Transverse colon (tissue), 4 donors: ENCODE measurements at regions not wholly inside any gene's neighbourhood (a gene's known extent, or its start where the extent isn't known, plus 50 kb on each side); places are given as distances from the start of the nearest gene placed in this dataset.

Source experiments
- CTCF ChIP-seq, 5 experiments: fragments of 200-600 bp in 3 of 5; fragments of 450-650 bp in 2 of 5; sonication (generic) in 3 of 5; IDR thresholded peaks; 1 replicate in 2 of 5; 2 replicates in 3 of 5; pipeline ENCODE4 v1.5.1; 2016 to 2017; ENCODE audit warnings: antibody characterized with exemption in 5 of 5, inconsistent platforms in 3 of 5, mild to moderate bottlenecking in 2 of 5, moderate library complexity in 1 of 5
- EP300 ChIP-seq: sonication (generic); formaldehyde crosslinking; IDR thresholded peaks from one replicate; pipeline ENCODE4 v1.6.1; 2017; ENCODE audit warnings: antibody characterized with exemption, low read depth
- POLR2A ChIP-seq: fragments of 450-650 bp; IDR thresholded peaks from one replicate; pipeline ENCODE4 v1.6.1; 2016; ENCODE audit warnings: antibody characterized with exemption, mild to moderate bottlenecking, moderate library complexity
- POLR2AphosphoS5 ChIP-seq, 3 donors: sonication (generic); formaldehyde crosslinking; IDR thresholded peaks; one replicate each; pipeline ENCODE4 v1.6.1; 2016; ENCODE audit warnings: antibody characterized with exemption in 3 of 3

GRCh38 chr2:153584244-153584643 lies 105.7 kb upstream of the RPRM start:
- TF ChIP-seq CTCF (IDR thresholded peaks at IDR 0.05): no peak
- no peak for TF ChIP-seq POLR2A
- no peak for TF ChIP-seq POLR2AphosphoS5 (IDR thresholded peaks at IDR 0.05)
- TF ChIP-seq EP300: no peak
